CD4-positive, CD25-positive, alpha-beta regulatory T cell (primary cell): ENCODE measurements at regions not wholly inside any gene's neighbourhood (a gene's known extent, or its start where the extent isn't known, plus 50 kb on each side); places are given as distances from the start of the nearest gene placed in this dataset.
"Not testable (repeated sequence)": the region's sequence is repeated elsewhere in the genome, so short reads cannot be mapped to it uniquely, and the experiment has no call there.

Source experiments
- ATAC-seq, 2 donors: fragments of 150-1000 bp; cut with Tn5 transposase; one replicate each; pipeline ENCODE4 v1.10.0; 2021; ENCODE audit warnings: low read depth in 2 of 2, moderate number of reproducible peaks in 2 of 2, moderate library complexity in 1 of 2
- DNase-seq, 3 donors: peaks; one replicate each; pipeline versions ENCODE4 v3.0.0 to v3.0.0-alpha.2; 2012 to 2022; ENCODE audit warnings: mixed read lengths in 1 of 3
- H3K27ac ChIP-seq: one replicate; pipeline ENCODE4 v1.7.0; 2013; ENCODE audit warnings: mild to moderate bottlenecking, low read length; ENCODE audit not compliant: insufficient read depth, poor library complexity, severe bottlenecking
- H3K27me3 ChIP-seq: one replicate; pipeline ENCODE4 v1.7.0; 2013; ENCODE audit warnings: low read length; ENCODE audit not compliant: control insufficient read depth, insufficient read depth
- H3K36me3 ChIP-seq: one replicate; pipeline ENCODE4 v1.7.0; 2013; ENCODE audit warnings: mild to moderate bottlenecking, low read length, moderate library complexity; ENCODE audit not compliant: control insufficient read depth, insufficient read depth
- H3K4me1 ChIP-seq: 2 replicates; pipeline ENCODE4 v1.7.0; 2013; ENCODE audit warnings: mild to moderate bottlenecking, low read length; ENCODE audit not compliant: insufficient read depth, control insufficient read depth, poor library complexity, severe bottlenecking
- H3K4me3 ChIP-seq: one replicate; pipeline ENCODE4 v1.7.0; 2013; ENCODE audit warnings: low read depth, mild to moderate bottlenecking, low read length, moderate library complexity
- H3K9me3 ChIP-seq, 2 experiments: 1 replicate in 1 of 2; 2 replicates in 1 of 2; pipeline ENCODE4 v1.7.0; 2013; ENCODE audit warnings: low read length in 2 of 2, mild to moderate bottlenecking in 1 of 2, moderate library complexity in 1 of 2; ENCODE audit not compliant: control insufficient read depth in 2 of 2
- H3K27ac Mint-ChIP-seq, 3 donors: one replicate each; pipeline ENCODE4 v1.8.0; 2020 to 2022; ENCODE audit warnings: mild to moderate bottlenecking in 3 of 3, mixed read lengths in 3 of 3, moderate library complexity in 2 of 3
- H3K27me3 Mint-ChIP-seq: one replicate; pipeline ENCODE4 v1.8.0; 2022; ENCODE audit warnings: mild to moderate bottlenecking, mixed read lengths
- H3K36me3 Mint-ChIP-seq: one replicate; pipeline ENCODE4 v1.8.0; 2020; ENCODE audit warnings: mixed read lengths
- H3K4me1 Mint-ChIP-seq, 4 donors: one replicate each; pipeline ENCODE4 v1.8.0; 2020 to 2022; ENCODE audit warnings: mixed read lengths in 4 of 4, mild to moderate bottlenecking in 1 of 4
- H3K4me3 Mint-ChIP-seq, 4 donors: one replicate each; pipeline ENCODE4 v1.8.0; 2020 to 2022; ENCODE audit warnings: mild to moderate bottlenecking in 4 of 4, mixed read lengths in 4 of 4, moderate library complexity in 3 of 4
- H3K9me3 Mint-ChIP-seq, 7 donors: one replicate each; pipeline ENCODE4 v1.8.0; 2020 to 2022; ENCODE audit warnings: mixed read lengths in 7 of 7, mild to moderate bottlenecking in 3 of 7, moderate library complexity in 2 of 7

DNA sequence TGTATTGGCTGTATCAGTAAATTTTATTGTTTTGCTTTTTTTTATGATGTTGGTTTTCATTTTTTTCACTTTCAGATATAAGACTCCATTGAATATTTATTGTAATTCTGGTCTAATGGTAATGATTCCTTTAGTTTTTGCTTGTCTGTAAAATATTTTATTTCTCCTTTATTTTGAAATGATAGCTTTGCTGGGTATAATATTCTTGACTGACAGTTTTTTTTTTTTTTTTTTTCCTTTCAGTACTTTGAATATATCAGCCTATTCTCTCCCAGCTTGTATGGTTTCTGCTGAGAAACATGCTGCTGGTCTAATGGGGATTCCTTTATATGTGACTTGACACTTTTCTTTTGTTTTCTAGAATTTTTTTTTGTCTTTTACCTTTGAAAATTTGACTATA is 195.1 kb upstream of the SLC38A2 start:
- DNase-seq (no peak), ATAC-seq (no peak)
- Histone ChIP-seq H3K27ac (no peak overlapping the region), H3K36me3 (no peaks in the 10 kb centered on the region), H3K4me1 (no peaks in the 10 kb centered on the region), H3K9me3 (peaks cover 27 to 28% of the 10 kb centered on the region in 2 experiments), H3K4me3 (no peak overlapping the region), H3K27me3 (no peaks in the 10 kb centered on the region)
- Mint-ChIP-seq H3K27ac (no peak overlapping the region), H3K4me3 (no peak overlapping the region), H3K36me3 (peaks cover 5% of the 10 kb centered on the region), H3K9me3 (peaks cover 0 to 43% (median 21%) of the 10 kb centered on the region in 7 donors), H3K4me1 (peaks cover 0 to 2% (median under 1%) of the 10 kb centered on the region in 4 donors), H3K27me3 (peaks cover 4% of the 10 kb centered on the region)

DNA sequence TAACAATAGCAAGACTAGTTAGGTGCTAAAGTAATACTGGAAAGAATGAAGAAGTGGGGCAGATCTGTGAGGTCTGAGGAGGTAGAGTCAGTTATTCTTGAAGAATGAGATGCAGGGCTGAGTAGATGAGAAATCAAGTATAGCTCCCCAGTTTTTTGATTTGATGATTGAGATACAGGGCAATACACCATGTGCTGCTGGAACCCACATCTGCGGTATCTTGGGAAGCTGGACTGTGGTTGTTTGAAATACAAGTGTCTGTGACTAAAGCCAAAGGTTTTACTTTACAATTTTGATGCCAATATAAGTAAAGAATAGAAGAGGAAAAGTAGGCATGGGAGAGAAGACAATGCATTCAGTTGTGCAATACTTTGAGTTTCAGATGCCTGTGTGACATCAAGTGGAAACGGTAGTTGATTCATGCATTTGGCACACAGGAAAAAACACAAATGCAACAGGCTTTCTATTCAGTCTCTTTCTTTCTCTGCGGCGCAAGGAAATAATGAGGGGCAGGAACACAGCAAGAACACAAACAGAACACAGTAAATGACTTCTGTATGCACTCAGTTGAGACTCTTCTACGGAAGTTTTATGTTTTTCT is 190.2 kb upstream of the SLC38A2 start:
- no peaks in the 10 kb centered on the region for H3K36me3 Mint-ChIP-seq
- Histone ChIP-seq H3K9me3 (peaks cover 10 to 20% of the 10 kb centered on the region in 2 experiments), H3K27ac (no peak overlapping the region), H3K36me3 (no peaks in the 10 kb centered on the region), H3K4me1 (no peaks in the 10 kb centered on the region), H3K27me3 (no peaks in the 10 kb centered on the region), H3K4me3 (no peak overlapping the region)
- ATAC-seq (no peak), DNase-seq (no peak)
- H3K4me1 Mint-ChIP-seq = peaks cover 0 to 2% (median under 1%) of the 10 kb centered on the region in 4 donors
- no peak overlapping the region for H3K4me3 Mint-ChIP-seq
- H3K9me3 Mint-ChIP-seq = peaks cover 0 to 31% (median 17%) of the 10 kb centered on the region in 7 donors
- no peak overlapping the region for H3K27ac Mint-ChIP-seq
- H3K27me3 Mint-ChIP-seq = peaks cover 4% of the 10 kb centered on the region

DNA sequence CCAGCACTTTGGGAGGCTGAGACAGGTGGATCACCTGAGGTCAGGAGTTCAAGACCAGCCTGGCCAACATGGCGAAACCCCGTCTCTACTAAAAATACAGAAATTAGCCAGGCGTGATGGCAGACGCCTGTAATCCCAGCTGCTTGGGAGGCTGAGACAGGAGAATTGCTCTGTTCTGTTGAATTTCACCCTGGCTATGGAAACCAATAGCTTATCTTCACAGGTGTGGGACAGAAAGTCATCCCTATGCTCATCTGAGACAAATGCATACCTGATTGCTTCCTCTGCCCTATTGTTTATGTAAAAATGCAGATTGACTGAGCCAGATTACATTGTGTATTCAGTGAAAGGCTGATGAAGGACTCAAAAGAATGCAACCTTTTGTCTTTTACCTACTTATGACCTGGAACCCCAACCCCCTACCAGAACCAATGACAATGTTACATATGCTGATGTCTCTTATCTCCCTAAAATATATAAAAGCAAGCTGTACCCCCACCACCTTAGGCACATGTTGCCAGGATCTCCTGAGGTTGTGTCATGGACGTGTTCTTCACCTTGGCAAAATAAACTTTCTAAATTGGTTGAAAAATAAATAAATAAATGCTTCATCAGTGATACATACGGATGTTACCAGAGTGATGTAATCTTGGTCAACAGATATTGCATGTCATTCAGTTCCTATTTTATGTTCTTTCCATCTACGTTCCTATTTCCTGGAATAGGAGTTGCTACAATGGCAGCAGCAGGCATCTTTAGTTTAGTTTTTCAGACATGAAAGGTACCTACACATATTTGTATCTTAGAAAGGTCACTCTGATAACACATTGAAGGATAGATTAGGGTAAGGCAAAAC is 189.4 kb upstream of the SLC38A2 start:
- ATAC-seq, H3K27ac Mint-ChIP-seq: not testable (repeated sequence)
- peaks cover 0 to 24% (median 12%) of the 10 kb centered on the region in 7 donors for H3K9me3 Mint-ChIP-seq

DNA sequence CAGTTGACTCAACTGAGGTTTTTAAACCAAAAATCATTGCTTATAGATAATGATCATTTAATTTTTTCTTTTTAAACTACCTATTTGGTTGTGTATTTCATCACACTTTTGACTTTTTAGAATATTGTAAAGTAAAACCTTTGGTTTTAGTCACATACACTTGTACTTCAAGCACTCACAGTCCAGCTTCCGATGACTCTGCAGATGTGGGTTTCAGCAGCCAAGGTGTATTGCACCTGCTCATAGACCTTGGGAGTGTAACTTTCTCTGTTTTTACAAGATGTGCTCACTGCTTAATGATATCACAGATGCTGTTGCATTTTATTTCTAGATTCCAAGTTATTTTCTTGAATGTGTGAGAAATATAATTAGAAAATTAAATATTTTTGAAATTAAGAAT is 188.3 kb upstream of the SLC38A2 start:
- Mint-ChIP-seq H3K4me1 (peaks cover 0 to 2% (median under 1%) of the 10 kb centered on the region in 4 donors), H3K9me3 (peaks cover 0 to 15% (median 9%) of the 10 kb centered on the region in 7 donors), H3K36me3 (no peaks in the 10 kb centered on the region), H3K4me3 (no peak overlapping the region), H3K27me3 (peaks cover 4% of the 10 kb centered on the region), H3K27ac (no peak overlapping the region)
- Histone ChIP-seq H3K4me1 (no peaks in the 10 kb centered on the region), H3K27ac (no peak overlapping the region), H3K27me3 (no peaks in the 10 kb centered on the region), H3K9me3 (peaks cover 0 to 13% of the 10 kb centered on the region in 2 experiments), H3K36me3 (no peaks in the 10 kb centered on the region), H3K4me3 (no peak overlapping the region)
- ATAC-seq = no peak
- no peak for DNase-seq

More for the DNA sequence above, 189.4 kb upstream of the SLC38A2 start:
- not testable (repeated sequence) for H3K27ac ChIP-seq, DNase-seq, H3K4me1 ChIP-seq, H3K36me3 Mint-ChIP-seq, H3K4me3 ChIP-seq, H3K4me3 Mint-ChIP-seq, H3K4me1 Mint-ChIP-seq, H3K27me3 ChIP-seq, H3K36me3 ChIP-seq, H3K27me3 Mint-ChIP-seq
- peaks cover 3 to 13% of the 10 kb centered on the region in 2 experiments for H3K9me3 ChIP-seq

DNA sequence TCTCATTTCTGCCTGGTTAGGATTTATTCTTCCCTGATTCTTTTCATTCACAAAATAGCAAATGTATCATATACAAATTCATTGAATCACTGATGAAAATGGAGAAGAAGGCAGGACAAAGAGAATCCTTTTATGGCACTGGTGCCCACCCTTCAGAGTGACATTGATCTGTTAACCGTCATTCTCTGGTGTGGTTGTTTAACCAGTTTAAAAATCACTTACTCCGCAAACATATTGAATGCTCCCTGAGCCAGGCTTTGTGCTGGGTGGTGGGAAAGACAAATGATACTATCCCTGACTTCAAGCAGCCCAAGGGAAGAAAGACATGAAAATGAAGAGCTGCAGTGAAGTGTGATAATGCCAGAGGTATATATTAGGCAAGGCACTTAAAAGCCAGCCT is 187.5 kb upstream of the SLC38A2 start:
- Histone ChIP-seq H3K9me3 (peaks cover 0 to 8% of the 10 kb centered on the region in 2 experiments), H3K4me1 (no peaks in the 10 kb centered on the region), H3K36me3 (no peaks in the 10 kb centered on the region), H3K27ac (no peak overlapping the region), H3K27me3 (no peaks in the 10 kb centered on the region), H3K4me3 (no peak overlapping the region)
- H3K36me3 Mint-ChIP-seq = no peaks in the 10 kb centered on the region
- DNase-seq (no peak), ATAC-seq (no peak)
- H3K27ac Mint-ChIP-seq = no peak overlapping the region
- peaks cover 0 to 7% (median 4%) of the 10 kb centered on the region in 7 donors for H3K9me3 Mint-ChIP-seq
- H3K4me1 Mint-ChIP-seq = peaks cover 0 to 2% (median under 1%) of the 10 kb centered on the region in 4 donors
- H3K27me3 Mint-ChIP-seq = peaks cover 2% of the 10 kb centered on the region
- no peak overlapping the region for H3K4me3 Mint-ChIP-seq

DNA sequence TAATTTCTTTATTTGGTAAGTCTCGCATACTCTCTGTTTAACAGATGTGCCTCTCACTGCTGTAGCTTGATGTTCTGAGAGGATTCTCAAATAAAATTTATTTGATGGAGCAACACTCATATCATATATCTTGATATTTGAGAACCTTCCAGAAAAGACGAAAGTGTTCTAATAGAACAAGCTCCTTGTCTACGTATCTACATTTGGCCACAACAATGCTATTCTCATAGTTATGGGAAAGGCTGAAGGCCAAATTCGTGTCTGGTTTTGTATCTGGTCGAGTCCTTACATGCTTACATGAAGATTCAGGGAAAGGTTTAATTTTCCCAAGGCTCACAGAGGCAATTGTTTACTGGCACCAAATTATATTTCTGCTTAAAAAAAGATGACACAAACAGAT is 186.7 kb upstream of the SLC38A2 start:
- Mint-ChIP-seq H3K4me1 (peaks cover 0 to 2% (median under 1%) of the 10 kb centered on the region in 4 donors), H3K27ac (no peak overlapping the region), H3K27me3 (no peaks in the 10 kb centered on the region), H3K9me3 (peaks cover 0 to 5% (median 2%) of the 10 kb centered on the region in 7 donors), H3K36me3 (no peaks in the 10 kb centered on the region), H3K4me3 (no peak overlapping the region)
- Histone ChIP-seq H3K4me3 (no peak overlapping the region), H3K27ac (no peak overlapping the region), H3K36me3 (no peaks in the 10 kb centered on the region), H3K4me1 (no peaks in the 10 kb centered on the region), H3K27me3 (no peaks in the 10 kb centered on the region), H3K9me3 (peaks cover 0 to 4% of the 10 kb centered on the region in 2 experiments)
- no peak for ATAC-seq
- DNase-seq = no peak

DNA sequence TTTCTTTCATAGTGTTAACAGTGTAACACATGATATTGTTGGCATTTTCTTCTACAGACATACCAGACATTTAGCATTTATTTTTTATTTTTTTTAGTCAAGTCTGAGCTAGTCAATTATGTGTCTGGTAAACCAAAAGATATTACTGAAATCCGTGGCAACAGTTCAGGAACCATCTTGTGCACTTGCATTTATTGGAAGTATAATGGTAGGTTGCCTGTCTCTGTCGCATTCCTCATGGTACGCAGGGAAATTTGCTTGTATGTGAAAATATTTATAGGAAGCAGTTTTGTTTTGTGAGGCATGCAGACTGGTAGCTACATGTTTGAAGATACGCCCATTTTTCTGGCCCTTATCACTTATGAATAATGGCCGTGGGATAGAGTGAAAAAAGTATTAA is 186.1 kb upstream of the SLC38A2 start:
- DNase-seq (no peak), ATAC-seq (no peak)
- Mint-ChIP-seq H3K36me3 (no peaks in the 10 kb centered on the region), H3K4me1 (peaks cover 0 to 2% (median under 1%) of the 10 kb centered on the region in 4 donors), H3K4me3 (no peak overlapping the region), H3K27ac (no peak overlapping the region), H3K9me3 (peaks cover 0 to 5% (median 0%) of the 10 kb centered on the region in 7 donors), H3K27me3 (no peaks in the 10 kb centered on the region)
- H3K9me3 ChIP-seq = no peaks in the 10 kb centered on the region
- H3K4me3 ChIP-seq = no peak overlapping the region
- H3K4me1 ChIP-seq = no peaks in the 10 kb centered on the region
- no peak overlapping the region for H3K27ac ChIP-seq
- H3K27me3 ChIP-seq = no peaks in the 10 kb centered on the region
- H3K36me3 ChIP-seq = no peaks in the 10 kb centered on the region
